ENCODE measurements at regions not wholly inside any gene's neighbourhood (a gene's known extent, or its start where the extent isn't known, plus 50 kb on each side); places are given as distances from the start of the nearest gene placed in this dataset.

DNA sequence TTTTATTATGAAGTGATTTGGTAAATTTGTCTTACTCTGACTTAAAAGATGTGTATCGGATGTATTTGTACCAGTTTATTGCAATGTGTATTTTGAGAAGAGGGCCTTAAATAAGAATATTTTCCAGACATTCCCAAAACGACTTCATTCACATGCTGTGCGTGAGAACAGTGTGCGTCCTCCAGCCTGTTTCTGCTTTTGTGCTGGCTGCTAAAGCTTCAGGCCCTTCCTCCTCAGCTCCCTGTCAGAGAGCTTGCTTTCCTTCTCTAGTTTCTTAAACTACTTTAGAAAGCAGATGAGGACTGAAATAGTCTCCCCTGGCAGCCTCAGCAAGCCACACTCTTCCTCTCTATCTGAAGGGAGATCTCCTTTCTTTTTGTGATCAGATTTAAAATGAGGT, 157.8 kb downstream of the SAMD5 start:
- DNase-seq (ENCODE audit: low read depth) = no peak
- TF ChIP-seq, protein P1, sequence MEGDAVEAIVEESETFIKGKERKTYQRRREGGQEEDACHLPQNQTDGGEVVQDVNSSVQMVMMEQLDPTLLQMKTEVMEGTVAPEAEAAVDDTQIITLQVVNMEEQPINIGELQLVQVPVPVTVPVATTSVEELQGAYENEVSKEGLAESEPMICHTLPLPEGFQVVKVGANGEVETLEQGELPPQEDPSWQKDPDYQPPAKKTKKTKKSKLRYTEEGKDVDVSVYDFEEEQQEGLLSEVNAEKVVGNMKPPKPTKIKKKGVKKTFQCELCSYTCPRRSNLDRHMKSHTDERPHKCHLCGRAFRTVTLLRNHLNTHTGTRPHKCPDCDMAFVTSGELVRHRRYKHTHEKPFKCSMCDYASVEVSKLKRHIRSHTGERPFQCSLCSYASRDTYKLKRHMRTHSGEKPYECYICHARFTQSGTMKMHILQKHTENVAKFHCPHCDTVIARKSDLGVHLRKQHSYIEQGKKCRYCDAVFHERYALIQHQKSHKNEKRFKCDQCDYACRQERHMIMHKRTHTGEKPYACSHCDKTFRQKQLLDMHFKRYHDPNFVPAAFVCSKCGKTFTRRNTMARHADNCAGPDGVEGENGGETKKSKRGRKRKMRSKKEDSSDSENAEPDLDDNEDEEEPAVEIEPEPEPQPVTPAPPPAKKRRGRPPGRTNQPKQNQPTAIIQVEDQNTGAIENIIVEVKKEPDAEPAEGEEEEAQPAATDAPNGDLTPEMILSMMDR (IDR thresholded peaks at IDR 0.05; ENCODE audit: control insufficient read depth, extremely low read depth, insufficient read depth) = no peak
- H3K4me3 ChIP-seq (ENCODE audit: low read depth, low read length) = no peak overlapping the region

DNA sequence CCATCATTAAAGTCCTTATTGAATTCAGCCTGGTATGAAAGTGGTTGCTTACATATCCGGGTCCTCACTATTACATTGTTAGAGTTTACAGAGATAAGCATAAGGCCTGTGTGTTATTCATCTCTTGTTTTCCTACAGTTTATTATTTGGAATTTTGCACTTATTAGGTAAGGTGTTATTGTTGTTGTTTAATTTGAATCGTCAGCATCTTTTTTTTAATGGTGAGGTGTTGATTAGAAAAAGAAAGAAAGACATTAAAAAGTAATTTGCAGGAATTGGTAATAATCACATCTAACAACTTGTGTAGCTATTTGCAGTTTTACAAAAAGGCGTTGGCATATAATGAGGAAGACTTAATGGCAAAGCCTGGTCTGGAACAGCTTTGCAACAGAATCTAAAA, 158.6 kb downstream of the SAMD5 start:
- H3K4me3 ChIP-seq (ENCODE audit: low read depth, low read length) = no peak overlapping the region
- no peak for DNase-seq (ENCODE audit: low read depth)
- TF ChIP-seq, protein P1 (IDR thresholded peaks at IDR 0.05; ENCODE audit: control insufficient read depth, extremely low read depth, insufficient read depth) = no peak

- no peak overlapping the region for H3K4me3 ChIP-seq (ENCODE audit: low read depth, low read length)
- TF ChIP-seq, protein P1 (IDR thresholded peaks at IDR 0.05; ENCODE audit: control insufficient read depth, extremely low read depth, insufficient read depth) = no peak
- DNase-seq (ENCODE audit: low read depth) = no peak
Measured at GRCh38 chr6:147674099-147674498, 165.6 kb downstream of the SAMD5 start.

- DNase-seq (ENCODE audit: low read depth) = no peak
- TF ChIP-seq, protein P1 (IDR thresholded peaks at IDR 0.05; ENCODE audit: control insufficient read depth, extremely low read depth, insufficient read depth) = no peak
- H3K4me3 ChIP-seq (ENCODE audit: low read depth, low read length) = no peak overlapping the region
Measured at GRCh38 chr6:147674794-147675193, 166.3 kb downstream of the SAMD5 start.

- no peak for DNase-seq (ENCODE audit: low read depth)
- H3K4me3 ChIP-seq (ENCODE audit: low read depth, low read length) = no peak overlapping the region
- TF ChIP-seq, protein P1 (IDR thresholded peaks at IDR 0.05; ENCODE audit: control insufficient read depth, extremely low read depth, insufficient read depth) = no peak
Measured at GRCh38 chr6:147675281-147675680, 166.8 kb downstream of the SAMD5 start.

- DNase-seq (ENCODE audit: low read depth) = no peak
- no peak overlapping the region for H3K4me3 ChIP-seq (ENCODE audit: low read depth, low read length)
- TF ChIP-seq, protein P1 (IDR thresholded peaks at IDR 0.05; ENCODE audit: control insufficient read depth, extremely low read depth, insufficient read depth) = no peak
Measured at GRCh38 chr6:147676495-147677199, 168.2 kb downstream of the SAMD5 start.

DNA sequence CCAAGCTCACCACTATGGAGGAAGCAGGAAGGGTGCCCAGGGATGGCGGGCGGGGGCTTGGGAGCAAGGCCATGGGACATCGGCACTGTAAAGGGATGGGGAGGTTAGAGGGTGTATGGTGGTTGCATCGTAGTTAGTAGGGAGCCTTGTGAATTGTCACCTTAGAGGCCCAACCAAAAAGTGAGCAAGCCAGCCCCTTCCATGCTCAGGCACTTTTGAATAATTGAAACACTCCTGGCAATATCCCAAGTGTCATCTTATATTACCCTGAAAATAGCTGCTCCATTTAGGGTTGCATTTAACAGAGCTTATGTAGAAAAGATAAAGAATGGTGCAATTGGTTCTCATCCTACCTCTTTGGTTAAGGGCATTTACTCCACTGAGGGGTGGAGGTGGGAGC, 169.2 kb downstream of the SAMD5 start:
- no peak for DNase-seq (ENCODE audit: low read depth)
- TF ChIP-seq, protein P1 (IDR thresholded peaks at IDR 0.05; ENCODE audit: control insufficient read depth, extremely low read depth, insufficient read depth) = no peak
- H3K4me3 ChIP-seq (ENCODE audit: low read depth, low read length) = no peak overlapping the region

All from LNCaP clone FGC (cell line).